ENCODE measurements at regions not wholly inside any gene's neighbourhood (a gene's known extent, or its start where the extent isn't known, plus 50 kb on each side); places are given as distances from the start of the nearest gene placed in this dataset.

- ChIA-PET CTCF (no interaction called here), POLR2A (no interaction called here), RAD21 (ENCODE audit: low non-redundant PET in 1 of 2, low total read pairs in 2 of 2, uncharacterized antibody in 2 of 2, unreplicated experiment in 2 of 2) (no interaction called here)
- no TSS peak for BruUV-seq (replicated peaks)
- Histone ChIP-seq H3K36me3 (ENCODE audit: control insufficient read depth in 1 of 2, insufficient read depth in 2 of 2, low read length in 2 of 2) (no peaks in the 10 kb centered on the region), H3K4me3 (replicated peaks in 1 of 2; ENCODE audit: low read depth in 1 of 2, low read length in 2 of 2) (no peak overlapping the region), H3K4me1 (ENCODE audit: control insufficient read depth in 1 of 2, insufficient read depth in 2 of 2, low read length in 2 of 2) (no peaks in the 10 kb centered on the region), H4K20me1 (ENCODE audit: insufficient read depth) (no peaks in the 10 kb centered on the region), H3K27ac (ENCODE audit: low read depth, low read length) (no peak overlapping the region), H3K27me3 (ENCODE audit: insufficient read depth, low read length) (no peaks in the 10 kb centered on the region), H3K9ac (ENCODE audit: low read length) (no peak overlapping the region), H3K9me2 (ENCODE audit: insufficient read depth) (no peaks in the 10 kb centered on the region), H2AFZ (ENCODE audit: low read depth, low read length, poor library complexity, severe bottlenecking) (no peak overlapping the region), H3K4me2 (ENCODE audit: low read length) (no peak overlapping the region), H3K79me2 (ENCODE audit: insufficient read depth, low read length) (no peaks in the 10 kb centered on the region), H3K9me3 (ENCODE audit: control insufficient read depth in 1 of 2, insufficient read depth in 1 of 2, low read depth in 1 of 2, low read length in 2 of 2) (peaks cover 17 to 41% of the 10 kb centered on the region in 2 experiments; a peak in 2 of 4 replicates)
- intact Hi-C loops (cut with micrococcal nuclease): no loop called here
- TF ChIP-seq SIN3A (IDR thresholded peaks at IDR 0.05; ENCODE audit: low read depth) (no peak), POLR2A (IDR thresholded peaks at IDR 0.05; ENCODE audit: borderline replicate concordance, extremely low read depth, insufficient read depth, insufficient read length) (no peak), REST (IDR thresholded peaks at IDR 0.05; ENCODE audit: low read depth) (no peak), ATF3 (IDR thresholded peaks at IDR 0.05) (no peak), YY1 (IDR thresholded peaks at IDR 0.05; ENCODE audit: extremely low read depth, insufficient replicate concordance, low read depth, low read length) (no peak)
- DNase-seq (ENCODE audit: low read depth, low spot score) (no peak), ATAC-seq (no peak)
Observed at GRCh38 chr15:46865155-46865554, 852.1 kb upstream of the SEMA6D start.

Data from HCT116 (cell line).